ENCODE measurements at regions not wholly inside any gene's neighbourhood (a gene's known extent, or its start where the extent isn't known, plus 50 kb on each side); places are given as distances from the start of the nearest gene placed in this dataset.

DNA sequence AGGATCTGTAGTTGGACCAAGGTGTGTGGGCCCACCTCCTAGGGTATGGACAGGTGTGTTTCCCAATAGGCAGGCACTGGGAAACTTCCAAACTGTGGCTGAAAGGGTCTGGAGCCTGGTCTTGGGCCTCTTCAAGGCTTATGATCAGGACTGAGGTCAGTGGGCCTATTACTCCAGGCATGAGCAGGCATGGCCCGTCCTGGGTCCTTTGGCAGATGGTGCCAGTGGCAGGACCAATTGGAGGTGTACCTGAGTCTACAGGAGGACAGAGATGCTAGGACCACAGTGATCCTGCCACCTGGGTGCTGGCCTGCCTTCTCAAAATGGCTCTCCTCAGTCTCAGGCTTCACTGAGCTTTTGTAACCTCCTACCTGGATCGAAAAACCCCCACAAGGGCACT, 95.4 kb downstream of the RAB18 start:
- no peaks in the 10 kb centered on the region for H3K36me3 ChIP-seq (ENCODE audit: control insufficient read depth in 4 of 4, insufficient read depth in 4 of 4, low read length in 4 of 4)
- H3K9me3 ChIP-seq (ENCODE audit: control insufficient read depth in 4 of 4, insufficient read depth in 3 of 4, low read length in 3 of 4) = no peaks in the 10 kb centered on the region
- DNase-seq (no peak), ATAC-seq (ENCODE audit: insufficient read depth, low FRiP score) (no peak)
- whole genome bisulfite sequencing, 2 donors = 80 to 82% methylated on average over 2 of the region's 2 CpGs
- H3K4me3 ChIP-seq = no peak overlapping the region
- no peak overlapping the region for H3K27ac ChIP-seq (ENCODE audit: low read depth in 1 of 2, low read length in 1 of 2)
- peaks cover 0 to 8% (median 0%) of the 10 kb centered on the region in 5 donors for H3K4me1 ChIP-seq (ENCODE audit: control insufficient read depth in 5 of 5, insufficient read depth in 5 of 5, low read length in 5 of 5)
- H3K9ac ChIP-seq (ENCODE audit: insufficient read depth in 1 of 2, low read length in 2 of 2) = no peak overlapping the region
- H3K27me3 ChIP-seq (ENCODE audit: control insufficient read depth in 3 of 3, insufficient read depth in 3 of 3, low read length in 2 of 3) = no peaks in the 10 kb centered on the region
- no peak for TF ChIP-seq CTCF (IDR thresholded peaks at IDR 0.05; ENCODE audit: control extremely low read depth, extremely low read depth)

DNA sequence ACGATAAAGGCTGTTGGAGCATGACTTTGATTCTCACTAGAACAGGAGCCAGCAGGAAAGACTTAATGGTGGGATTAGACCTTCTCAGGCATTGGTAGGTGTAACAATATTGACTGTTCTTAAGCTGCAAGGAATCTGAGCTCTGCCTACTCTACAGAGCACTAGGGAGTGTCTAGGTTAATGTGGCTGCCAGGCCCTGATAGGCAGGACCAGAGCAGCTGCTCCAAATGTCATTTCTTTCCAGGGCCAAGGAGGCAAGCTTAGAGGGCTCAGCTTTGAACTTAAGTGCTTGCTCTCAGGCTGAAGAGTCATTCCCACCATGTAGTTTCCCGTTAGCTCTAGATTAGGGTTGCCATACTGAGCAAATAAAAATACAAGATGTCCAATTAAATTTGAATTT, 96.8 kb downstream of the RAB18 start:
- Histone ChIP-seq H3K27ac (ENCODE audit: low read depth in 1 of 2, low read length in 1 of 2) (no peak overlapping the region), H3K9ac (ENCODE audit: insufficient read depth in 1 of 2, low read length in 2 of 2) (no peak overlapping the region), H3K27me3 (ENCODE audit: control insufficient read depth in 3 of 3, insufficient read depth in 3 of 3, low read length in 2 of 3) (no peaks in the 10 kb centered on the region), H3K9me3 (ENCODE audit: control insufficient read depth in 4 of 4, insufficient read depth in 3 of 4, low read length in 3 of 4) (no peaks in the 10 kb centered on the region), H3K4me1 (ENCODE audit: control insufficient read depth in 5 of 5, insufficient read depth in 5 of 5, low read length in 5 of 5) (peaks cover 0 to 8% (median 0%) of the 10 kb centered on the region in 5 donors), H3K36me3 (ENCODE audit: control insufficient read depth in 4 of 4, insufficient read depth in 4 of 4, low read length in 4 of 4) (no peaks in the 10 kb centered on the region), H3K4me3 (no peak overlapping the region)
- ATAC-seq (ENCODE audit: insufficient read depth, low FRiP score) = peak; percentile 75
- peak; percentile 11 to 52 (median 28) for DNase-seq
- no peak for TF ChIP-seq CTCF (IDR thresholded peaks at IDR 0.05; ENCODE audit: control extremely low read depth, extremely low read depth)
- WGBS, 2 donors = 72 to 84% methylated on average over 2 of the region's 2 CpGs

- DNase-seq = peak; percentile 37 to 83 (median 61)
- no peak for ATAC-seq (ENCODE audit: insufficient read depth, low FRiP score)
- Histone ChIP-seq H3K4me1 (ENCODE audit: control insufficient read depth in 5 of 5, insufficient read depth in 5 of 5, low read length in 5 of 5) (peaks cover 0 to 8% (median 0%) of the 10 kb centered on the region in 5 donors), H3K27ac (ENCODE audit: low read depth in 1 of 2, low read length in 1 of 2) (no peak overlapping the region), H3K9ac (ENCODE audit: insufficient read depth in 1 of 2, low read length in 2 of 2) (no peak overlapping the region), H3K9me3 (ENCODE audit: control insufficient read depth in 4 of 4, insufficient read depth in 3 of 4, low read length in 3 of 4) (no peaks in the 10 kb centered on the region), H3K27me3 (ENCODE audit: control insufficient read depth in 3 of 3, insufficient read depth in 3 of 3, low read length in 2 of 3) (no peaks in the 10 kb centered on the region), H3K36me3 (ENCODE audit: control insufficient read depth in 4 of 4, insufficient read depth in 4 of 4, low read length in 4 of 4) (no peaks in the 10 kb centered on the region), H3K4me3 (no peak overlapping the region)
- 50 to 82% methylated on average over 5 of the region's 5 CpGs for WGBS, 2 donors
- TF ChIP-seq CTCF (IDR thresholded peaks at IDR 0.05; ENCODE audit: control extremely low read depth, extremely low read depth) = no peak
Measured at GRCh38 chr10:27601503-27601902, 97.4 kb downstream of the RAB18 start.

DNA sequence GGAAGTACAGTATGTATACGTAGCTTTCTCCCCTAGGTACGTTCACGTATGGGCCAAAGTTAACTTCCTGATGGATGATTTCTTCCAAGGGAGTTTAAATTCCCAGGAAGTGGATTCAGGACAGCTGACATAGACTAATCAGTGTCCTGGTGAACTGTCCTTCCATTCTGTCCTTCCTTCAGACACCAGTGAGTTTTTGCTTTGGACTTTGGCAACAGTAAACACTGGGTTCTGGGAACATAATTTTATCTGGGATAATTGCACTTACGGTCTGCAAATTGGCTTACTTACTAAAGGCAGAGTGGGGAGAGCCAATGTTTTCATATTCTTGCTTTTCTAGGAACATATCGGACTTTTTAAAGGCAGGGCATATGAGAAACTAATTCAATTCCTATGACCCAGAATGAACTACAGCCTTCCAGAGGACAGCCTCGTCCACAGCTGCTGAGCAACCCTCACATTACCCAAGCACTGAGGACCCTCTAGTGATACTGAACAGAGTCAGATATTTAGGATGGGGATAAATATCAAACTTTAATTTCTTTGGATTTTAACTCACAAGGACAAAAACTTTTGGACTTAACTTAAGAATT, 97.9 kb downstream of the RAB18 start:
- whole genome bisulfite sequencing, 2 donors = 64 to 67% methylated on average over 6 of the region's 6 CpGs

More for the DNA sequence above, 97.9 kb downstream of the RAB18 start:
- no peak for TF ChIP-seq CTCF (IDR thresholded peaks at IDR 0.05; ENCODE audit: control extremely low read depth, extremely low read depth)
- DNase-seq (no peak), ATAC-seq (ENCODE audit: insufficient read depth, low FRiP score) (no peak)
- H3K9ac ChIP-seq (ENCODE audit: insufficient read depth in 1 of 2, low read length in 2 of 2) = no peak overlapping the region
- H3K27ac ChIP-seq (ENCODE audit: low read depth in 1 of 2, low read length in 1 of 2) = no peak overlapping the region
- H3K4me1 ChIP-seq (ENCODE audit: control insufficient read depth in 5 of 5, insufficient read depth in 5 of 5, low read length in 5 of 5) = peaks cover 0 to 8% (median 0%) of the 10 kb centered on the region in 5 donors
- no peaks in the 10 kb centered on the region for H3K27me3 ChIP-seq (ENCODE audit: control insufficient read depth in 3 of 3, insufficient read depth in 3 of 3, low read length in 2 of 3)
- H3K9me3 ChIP-seq (ENCODE audit: control insufficient read depth in 4 of 4, insufficient read depth in 3 of 4, low read length in 3 of 4) = no peaks in the 10 kb centered on the region
- no peak overlapping the region for H3K4me3 ChIP-seq
- no peaks in the 10 kb centered on the region for H3K36me3 ChIP-seq (ENCODE audit: control insufficient read depth in 4 of 4, insufficient read depth in 4 of 4, low read length in 4 of 4)
